Hematopoietic multipotent progenitor cell treated with erythropoietin and hydrocortisone succinate and interleukin-3 and kit ligand, for 15 days (in vitro differentiated cells): ENCODE measurements at regions not wholly inside any gene's neighbourhood (a gene's known extent, or its start where the extent isn't known, plus 50 kb on each side); places are given as distances from the start of the nearest gene placed in this dataset.
"Not testable (repeated sequence)": the region's sequence is repeated elsewhere in the genome, so short reads cannot be mapped to it uniquely, and the experiment has no call there.

Experiments
- DNase-seq: peaks from one replicate; pipeline ENCODE4 v3.0.0-alpha.2; 2015; ENCODE audit warnings: low spot score

- no peak for DNase-seq
Measured at GRCh38 chrX:4675686-4676300, 962.3 kb upstream of the PRKX start.

- no peak for DNase-seq
Measured at GRCh38 chrX:4674028-4674782, 960.8 kb upstream of the PRKX start.

GRCh38 chrX:4671344-4671743 is 957.9 kb upstream of the PRKX start:
- no peak for DNase-seq

- DNase-seq, result no peak
Measured at GRCh38 chrX:4670606-4671005, 957.2 kb upstream of the PRKX start.

- no peak for DNase-seq
Measured at GRCh38 chrX:4668802-4669536, 955.5 kb upstream of the PRKX start.

- DNase-seq, result no peak
Measured at GRCh38 chrX:4663085-4663484, 949.6 kb upstream of the PRKX start.

GRCh38 chrX:4661771-4662170 is 948.3 kb upstream of the PRKX start:
- DNase-seq, result no peak

GRCh38 chrX:4656419-4656818 is 943.0 kb upstream of the PRKX start:
- no peak for DNase-seq

GRCh38 chrX:4655743-4656142 is 942.3 kb upstream of the PRKX start:
- DNase-seq, result no peak

- no peak for DNase-seq
Measured at GRCh38 chrX:4642114-4642513, 928.7 kb upstream of the PRKX start.

- no peak for DNase-seq
Measured at GRCh38 chrX:4638036-4638435, 924.6 kb upstream of the PRKX start.

- DNase-seq, result no peak
Measured at GRCh38 chrX:4627414-4627813, 914.0 kb upstream of the PRKX start.

- DNase-seq, result no peak
Measured at GRCh38 chrX:4622486-4623167, 909.2 kb upstream of the PRKX start.

GRCh38 chrX:4613651-4614050 is 900.2 kb upstream of the PRKX start:
- not testable (repeated sequence) for DNase-seq

- no peak for DNase-seq
Measured at GRCh38 chrX:4588893-4589292, 875.4 kb upstream of the PRKX start.

GRCh38 chrX:4588466-4588865 is 875.0 kb upstream of the PRKX start:
- DNase-seq, result no peak

GRCh38 chrX:4588056-4588455 is 874.6 kb upstream of the PRKX start:
- DNase-seq, result no peak

GRCh38 chrX:4579999-4580398 is 866.5 kb upstream of the PRKX start:
- no peak for DNase-seq

- DNase-seq, result no peak
Measured at GRCh38 chrX:4579480-4579879, 866.0 kb upstream of the PRKX start.

GRCh38 chrX:4572691-4573090 is 859.2 kb upstream of the PRKX start:
- no peak for DNase-seq

GRCh38 chrX:4570151-4570550 is 856.7 kb upstream of the PRKX start:
- DNase-seq, result no peak

GRCh38 chrX:4560192-4560591 is 846.7 kb upstream of the PRKX start:
- DNase-seq, result no peak

- no peak for DNase-seq
Measured at GRCh38 chrX:4550018-4550417, 836.6 kb upstream of the PRKX start.
